ENCODE measurements at regions not wholly inside any gene's neighbourhood (a gene's known extent, or its start where the extent isn't known, plus 50 kb on each side); places are given as distances from the start of the nearest gene placed in this dataset.

DNA sequence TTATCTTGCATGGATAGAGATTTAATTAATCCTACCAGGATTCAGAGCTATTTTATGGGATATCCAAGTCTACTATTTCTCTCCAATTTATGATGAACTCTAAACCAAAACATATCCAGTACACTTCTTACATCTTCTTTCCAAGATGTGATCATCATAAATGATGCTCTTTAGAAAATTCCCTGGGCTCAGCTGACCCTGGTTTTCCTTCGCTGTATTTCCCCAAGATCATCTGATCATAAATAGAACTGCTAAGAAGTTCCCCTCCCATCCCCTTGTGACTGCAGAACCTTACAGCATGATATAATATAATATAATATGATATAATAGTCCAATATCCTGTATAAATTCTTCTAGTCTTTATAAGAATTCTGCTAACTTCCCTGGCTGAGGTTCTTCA lies 114.6 kb upstream of the LYZL2 start:
- H3K4me3 ChIP-seq (ENCODE audit: control insufficient read depth in 2 of 3, extremely low read depth in 1 of 3, insufficient read depth in 2 of 3, low read depth in 1 of 3, low read length in 3 of 3): no peak overlapping the region
- no peak for FAIRE-seq
- H3K79me2 ChIP-seq (ENCODE audit: control insufficient read depth, insufficient read depth, low read length): no peaks in the 10 kb centered on the region
- H3K4me1 ChIP-seq (ENCODE audit: control insufficient read depth, extremely low read depth, insufficient read depth, low read length): no peaks in the 10 kb centered on the region
- H3K27me3 ChIP-seq (ENCODE audit: control insufficient read depth, extremely low read depth, insufficient read depth, low read length): no peaks in the 10 kb centered on the region
- TF ChIP-seq, protein P1, sequence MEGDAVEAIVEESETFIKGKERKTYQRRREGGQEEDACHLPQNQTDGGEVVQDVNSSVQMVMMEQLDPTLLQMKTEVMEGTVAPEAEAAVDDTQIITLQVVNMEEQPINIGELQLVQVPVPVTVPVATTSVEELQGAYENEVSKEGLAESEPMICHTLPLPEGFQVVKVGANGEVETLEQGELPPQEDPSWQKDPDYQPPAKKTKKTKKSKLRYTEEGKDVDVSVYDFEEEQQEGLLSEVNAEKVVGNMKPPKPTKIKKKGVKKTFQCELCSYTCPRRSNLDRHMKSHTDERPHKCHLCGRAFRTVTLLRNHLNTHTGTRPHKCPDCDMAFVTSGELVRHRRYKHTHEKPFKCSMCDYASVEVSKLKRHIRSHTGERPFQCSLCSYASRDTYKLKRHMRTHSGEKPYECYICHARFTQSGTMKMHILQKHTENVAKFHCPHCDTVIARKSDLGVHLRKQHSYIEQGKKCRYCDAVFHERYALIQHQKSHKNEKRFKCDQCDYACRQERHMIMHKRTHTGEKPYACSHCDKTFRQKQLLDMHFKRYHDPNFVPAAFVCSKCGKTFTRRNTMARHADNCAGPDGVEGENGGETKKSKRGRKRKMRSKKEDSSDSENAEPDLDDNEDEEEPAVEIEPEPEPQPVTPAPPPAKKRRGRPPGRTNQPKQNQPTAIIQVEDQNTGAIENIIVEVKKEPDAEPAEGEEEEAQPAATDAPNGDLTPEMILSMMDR (optimal IDR thresholded peaks at IDR 0.05 in 1 of 3, IDR thresholded peaks at IDR 0.05 in 1 of 3, conservative IDR thresholded peaks at IDR 0.05 in 1 of 3; ENCODE audit: extremely low read depth in 1 of 3, insufficient read depth in 2 of 3, low read length in 3 of 3): no peak
- TF ChIP-seq EZH2 (IDR thresholded peaks at IDR 0.05; ENCODE audit: low read length): no peak
- H3K9ac ChIP-seq (ENCODE audit: control insufficient read depth, extremely low read depth, insufficient read depth, low read length): no peak overlapping the region
- dilution Hi-C loops (cut with MboI; ENCODE audit: extremely low pct_ligation_motif_present, low sequenced_read_pairs): no loop called here
- H3K9me3 ChIP-seq (ENCODE audit: control insufficient read depth, low read depth, low read length): no peaks in the 10 kb centered on the region
- H3K27ac ChIP-seq (ENCODE audit: control insufficient read depth, insufficient read depth, low read length): no peak overlapping the region
- no peaks in the 10 kb centered on the region for H3K9me1 ChIP-seq (ENCODE audit: control insufficient read depth, extremely low read depth, insufficient read depth, low read length)
- H2AFZ ChIP-seq (ENCODE audit: control insufficient read depth, low read length): no peak overlapping the region
- H4K20me1 ChIP-seq (ENCODE audit: control insufficient read depth, extremely low read depth, insufficient read depth, low read length): no peaks in the 10 kb centered on the region
- DNase-seq (ENCODE audit: low read depth, low spot score): no peak
- no peaks in the 10 kb centered on the region for H3K36me3 ChIP-seq (ENCODE audit: control insufficient read depth in 2 of 2, extremely low read depth in 1 of 2, insufficient read depth in 2 of 2, low read length in 2 of 2)
- H3K4me2 ChIP-seq (ENCODE audit: control insufficient read depth, extremely low read depth, insufficient read depth, low read depth, low read length): no peak overlapping the region

DNA sequence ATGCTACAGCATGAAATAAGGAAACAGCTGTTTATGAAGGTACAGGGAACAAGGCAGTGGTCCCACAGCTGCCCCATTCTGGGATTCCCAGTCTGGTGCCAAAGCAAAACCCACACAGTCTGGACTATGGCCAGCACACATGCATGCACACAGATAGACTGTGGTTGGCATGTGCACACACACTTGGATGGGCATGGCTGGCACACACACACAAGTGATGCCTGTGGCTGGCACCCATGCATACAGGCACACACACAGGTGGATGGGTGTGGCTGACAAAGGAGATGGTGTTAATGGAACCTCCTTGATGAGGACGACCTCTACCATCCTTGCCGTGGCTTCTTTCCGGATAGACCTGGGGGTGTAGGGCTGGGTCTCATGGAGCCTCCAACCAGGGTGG lies 114.0 kb upstream of the LYZL2 start:
- DNase-seq (ENCODE audit: low read depth, low spot score): no peak
- Histone ChIP-seq H2AFZ (ENCODE audit: control insufficient read depth, low read length) (no peak overlapping the region), H3K79me2 (ENCODE audit: control insufficient read depth, insufficient read depth, low read length) (no peaks in the 10 kb centered on the region), H3K4me3 (ENCODE audit: control insufficient read depth in 2 of 3, extremely low read depth in 1 of 3, insufficient read depth in 2 of 3, low read depth in 1 of 3, low read length in 3 of 3) (no peak overlapping the region), H3K9me3 (ENCODE audit: control insufficient read depth, low read depth, low read length) (no peaks in the 10 kb centered on the region), H3K9me1 (ENCODE audit: control insufficient read depth, extremely low read depth, insufficient read depth, low read length) (no peaks in the 10 kb centered on the region), H3K4me2 (ENCODE audit: control insufficient read depth, extremely low read depth, insufficient read depth, low read depth, low read length) (no peak overlapping the region), H3K4me1 (ENCODE audit: control insufficient read depth, extremely low read depth, insufficient read depth, low read length) (no peaks in the 10 kb centered on the region), H4K20me1 (ENCODE audit: control insufficient read depth, extremely low read depth, insufficient read depth, low read length) (no peaks in the 10 kb centered on the region), H3K9ac (ENCODE audit: control insufficient read depth, extremely low read depth, insufficient read depth, low read length) (no peak overlapping the region), H3K27me3 (ENCODE audit: control insufficient read depth, extremely low read depth, insufficient read depth, low read length) (no peaks in the 10 kb centered on the region), H3K27ac (ENCODE audit: control insufficient read depth, insufficient read depth, low read length) (no peak overlapping the region), H3K36me3 (ENCODE audit: control insufficient read depth in 2 of 2, extremely low read depth in 1 of 2, insufficient read depth in 2 of 2, low read length in 2 of 2) (no peaks in the 10 kb centered on the region)
- dilution Hi-C loops (cut with MboI; ENCODE audit: extremely low pct_ligation_motif_present, low sequenced_read_pairs): no loop called here
- TF ChIP-seq EZH2 (IDR thresholded peaks at IDR 0.05; ENCODE audit: low read length): no peak
- TF ChIP-seq, protein P1 (optimal IDR thresholded peaks at IDR 0.05 in 1 of 3, IDR thresholded peaks at IDR 0.05 in 1 of 3, conservative IDR thresholded peaks at IDR 0.05 in 1 of 3; ENCODE audit: extremely low read depth in 1 of 3, insufficient read depth in 2 of 3, low read length in 3 of 3): no peak
- FAIRE-seq: no peak
